Fibroblast of lung (primary cell): ENCODE measurements at regions not wholly inside any gene's neighbourhood (a gene's known extent, or its start where the extent isn't known, plus 50 kb on each side); places are given as distances from the start of the nearest gene placed in this dataset.

Experiments
- CTCF ChIP-seq, 2 donors: IDR thresholded peaks in 1 of 2; conservative IDR thresholded peaks in 1 of 2; 1 replicate in 1 of 2; 2 replicates in 1 of 2; pipeline ENCODE4 v1.5.1; 2011 to 2012; ENCODE audit warnings: low read length in 2 of 2, control low read depth in 1 of 2, inconsistent platforms in 1 of 2, low read depth in 1 of 2, mild to moderate bottlenecking in 1 of 2
- EZH2 ChIP-seq: IDR thresholded peaks from 2 replicates; pipeline ENCODE4 v1.5.1; 2012; ENCODE audit warnings: low read length, control low read depth, mild to moderate bottlenecking; ENCODE audit errors: missing control alignments

DNA sequence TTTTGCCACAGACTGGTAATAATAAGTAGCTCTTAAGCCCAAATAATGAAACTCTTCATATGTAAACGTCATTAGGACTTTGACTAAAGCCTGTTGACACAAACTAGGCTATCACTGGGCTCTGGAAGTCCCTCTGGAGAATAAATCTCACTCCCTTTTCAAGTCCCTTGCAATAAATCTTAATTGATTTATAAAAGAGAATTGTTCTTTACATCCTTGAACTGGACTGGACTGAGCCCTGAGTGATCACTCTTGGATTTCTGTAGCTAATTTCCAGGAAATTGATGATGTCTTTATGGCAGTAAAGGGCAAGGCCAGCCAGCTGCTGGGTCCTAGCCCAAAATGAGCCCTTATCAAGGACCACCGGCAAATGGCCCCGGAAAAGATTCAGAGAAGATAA is 1162.7 kb downstream of the BCL11B start:
- no peak for TF ChIP-seq CTCF (conservative IDR thresholded peaks at IDR 0.05 in 1 of 2, IDR thresholded peaks at IDR 0.05 in 1 of 2; ENCODE audit: low read depth in 1 of 2, low read length in 2 of 2)
- TF ChIP-seq EZH2: no peak
